A673 (cell line): ENCODE measurements at regions not wholly inside any gene's neighbourhood (a gene's known extent, or its start where the extent isn't known, plus 50 kb on each side); places are given as distances from the start of the nearest gene placed in this dataset.
"Not testable (repeated sequence)": the region's sequence is repeated elsewhere in the genome, so short reads cannot be mapped to it uniquely, and the experiment has no call there.

Experiments used
- CTCF ChIP-seq: fragments of 300-800, 200-600 bp; sonication (generic); conservative IDR thresholded peaks from 2 replicates; pipeline ENCODE4 v1.5.1; 2017; ENCODE audit warnings: low read depth, mild to moderate bottlenecking, antibody characterized with exemption, low read length, moderate library complexity, mixed read lengths
- EZH2 ChIP-seq: fragments of 200-600 bp; sonication (generic); IDR thresholded peaks from 2 replicates; pipeline ENCODE4 v1.6.1; 2017; ENCODE audit warnings: borderline replicate concordance, low read depth, mild to moderate bottlenecking, mixed read lengths, antibody characterized with exemption, low read length; ENCODE audit not compliant: poor library complexity, severe bottlenecking

- TF ChIP-seq CTCF, EZH2: not testable (repeated sequence)
These were observed 314.6 kb downstream of the TP53TG3F start for GRCh38 chr16:33773966-33774365.
